GM12891 (cell line): ENCODE measurements at regions not wholly inside any gene's neighbourhood (a gene's known extent, or its start where the extent isn't known, plus 50 kb on each side); places are given as distances from the start of the nearest gene placed in this dataset.

Source experiments
- POLR2A ChIP-seq: IDR thresholded peaks from 2 replicates; pipeline ENCODE4 v1.6.1; 2011; ENCODE audit warnings: low read depth, low read length, control low read depth
- POLR2AphosphoS5 ChIP-seq: IDR thresholded peaks from 2 replicates; pipeline ENCODE4 v1.6.1; 2011; ENCODE audit warnings: low read depth, low read length, control low read depth

DNA sequence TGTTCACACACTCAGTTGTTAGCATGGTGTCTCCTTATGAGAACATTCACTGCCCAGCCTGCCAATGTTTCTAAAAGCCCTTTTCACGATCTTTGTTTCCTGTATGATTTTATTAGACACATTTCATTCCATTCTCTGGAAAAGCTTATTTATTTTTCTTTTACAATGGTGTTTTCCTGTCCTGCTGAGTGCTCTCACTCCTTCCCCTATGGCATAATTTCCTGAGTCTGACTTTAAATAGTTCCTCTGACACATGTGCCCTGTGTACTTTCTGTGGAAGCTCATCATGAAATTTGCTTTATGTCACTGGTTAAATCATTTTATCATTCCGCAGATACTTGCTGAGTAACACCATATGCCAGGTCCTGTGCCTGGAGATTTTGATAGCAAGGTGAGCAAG is 612.0 kb downstream of the FLRT2 start:
- TF ChIP-seq POLR2A (no peak), POLR2AphosphoS5 (no peak)
